IPS-15b (cell line): ENCODE measurements at regions not wholly inside any gene's neighbourhood (a gene's known extent, or its start where the extent isn't known, plus 50 kb on each side); places are given as distances from the start of the nearest gene placed in this dataset.

ENCODE experiments used
- H3K27me3 ChIP-seq: one replicate; pipeline ENCODE4 v1.6.1; 2013; ENCODE audit warnings: low read length; ENCODE audit not compliant: control insufficient read depth, insufficient read depth
- H3K36me3 ChIP-seq: one replicate; pipeline ENCODE4 v1.6.1; 2013; ENCODE audit warnings: low read length; ENCODE audit not compliant: control insufficient read depth, insufficient read depth
- H3K4me1 ChIP-seq: one replicate; pipeline ENCODE4 v1.6.1; 2013; ENCODE audit warnings: mild to moderate bottlenecking, low read length; ENCODE audit not compliant: control insufficient read depth, insufficient read depth
- H3K4me3 ChIP-seq: one replicate; pipeline ENCODE4 v1.5.1; 2013; ENCODE audit warnings: low read depth, low read length
- H3K9ac ChIP-seq: one replicate; pipeline ENCODE4 v1.6.1; 2013; ENCODE audit warnings: low read depth, mild to moderate bottlenecking, low read length
- H3K9me3 ChIP-seq: one replicate; pipeline ENCODE4 v1.6.1; 2013; ENCODE audit warnings: mild to moderate bottlenecking, low read length; ENCODE audit not compliant: control insufficient read depth, insufficient read depth

DNA sequence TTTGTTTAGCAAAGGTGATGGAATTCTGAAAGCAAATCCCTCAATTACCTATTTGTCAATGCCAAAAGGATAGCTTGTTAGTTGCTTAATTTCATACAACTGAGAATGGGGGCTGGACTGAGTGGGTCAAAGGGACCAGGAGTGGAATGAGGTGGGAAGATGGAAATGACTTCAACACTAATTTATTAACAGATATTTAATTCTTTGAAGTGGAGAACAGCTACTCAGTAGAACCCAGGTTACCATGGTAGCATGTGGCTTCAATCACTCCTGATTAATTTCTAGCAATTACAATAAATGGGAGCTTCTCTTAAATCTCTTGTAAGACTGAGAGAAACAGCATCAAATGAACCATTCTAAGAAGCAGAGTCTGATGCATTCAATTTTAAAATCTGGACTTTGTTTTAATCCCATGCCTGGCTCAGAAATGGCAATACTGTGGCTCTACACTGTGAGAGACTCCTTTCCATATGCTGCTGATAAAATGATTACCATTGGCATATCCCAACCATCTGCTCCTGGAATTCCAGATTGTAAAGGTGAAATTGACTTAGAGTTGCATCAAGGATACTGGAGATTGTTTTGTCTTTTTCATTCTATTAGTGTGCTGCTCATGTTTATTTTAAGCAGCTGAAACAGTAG is 607.8 kb downstream of the SNAPC1 start:
- Histone ChIP-seq H3K27me3 (no peaks in the 10 kb centered on the region), H3K9ac (no peak overlapping the region), H3K4me1 (no peaks in the 10 kb centered on the region), H3K9me3 (no peaks in the 10 kb centered on the region), H3K4me3 (no peak overlapping the region), H3K36me3 (no peaks in the 10 kb centered on the region)

DNA sequence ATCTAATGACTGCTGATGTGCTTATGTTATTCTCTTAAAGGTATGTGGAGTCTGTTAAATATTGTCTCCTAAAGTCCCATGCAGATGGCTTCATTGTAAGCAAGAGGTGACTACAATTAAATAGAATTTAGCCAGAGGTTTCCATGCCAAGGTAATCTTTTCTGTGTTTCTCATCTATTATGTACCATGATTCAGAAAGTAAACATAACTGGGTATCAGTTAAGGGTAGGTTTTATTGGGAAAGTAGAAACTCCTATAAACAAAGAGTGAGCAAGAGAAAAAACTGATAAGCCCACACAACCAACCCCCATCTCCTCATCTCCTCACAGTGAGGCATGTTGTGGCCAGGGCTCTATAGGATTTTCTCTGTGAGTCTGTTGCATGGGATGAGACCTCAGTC is 611.7 kb downstream of the SNAPC1 start:
- Histone ChIP-seq H3K4me1 (no peaks in the 10 kb centered on the region), H3K9me3 (no peaks in the 10 kb centered on the region), H3K36me3 (no peaks in the 10 kb centered on the region), H3K4me3 (no peak overlapping the region), H3K27me3 (no peaks in the 10 kb centered on the region), H3K9ac (no peak overlapping the region)

DNA sequence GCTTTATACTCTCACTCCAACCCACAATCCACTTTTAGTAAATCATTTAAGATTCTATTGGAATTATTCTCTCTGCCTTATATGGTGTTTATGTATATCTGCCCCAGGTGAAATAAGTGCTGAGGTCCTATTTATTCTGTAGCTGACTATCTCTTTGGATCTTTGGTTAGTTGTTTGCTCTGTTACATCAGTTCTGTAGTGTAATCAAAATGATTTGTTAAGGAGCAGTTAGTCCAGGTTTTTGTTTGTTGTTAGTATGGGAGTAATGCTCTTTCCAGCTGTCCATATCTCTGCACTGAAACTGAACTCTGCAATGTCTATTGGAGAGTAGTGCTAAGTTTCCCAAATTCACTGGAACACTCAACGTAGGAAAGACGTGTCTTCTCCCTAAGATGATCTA is 615.8 kb downstream of the SNAPC1 start:
- Histone ChIP-seq H3K27me3 (no peaks in the 10 kb centered on the region), H3K4me1 (no peaks in the 10 kb centered on the region), H3K4me3 (no peak overlapping the region), H3K36me3 (no peaks in the 10 kb centered on the region), H3K9me3 (no peaks in the 10 kb centered on the region), H3K9ac (no peak overlapping the region)

DNA sequence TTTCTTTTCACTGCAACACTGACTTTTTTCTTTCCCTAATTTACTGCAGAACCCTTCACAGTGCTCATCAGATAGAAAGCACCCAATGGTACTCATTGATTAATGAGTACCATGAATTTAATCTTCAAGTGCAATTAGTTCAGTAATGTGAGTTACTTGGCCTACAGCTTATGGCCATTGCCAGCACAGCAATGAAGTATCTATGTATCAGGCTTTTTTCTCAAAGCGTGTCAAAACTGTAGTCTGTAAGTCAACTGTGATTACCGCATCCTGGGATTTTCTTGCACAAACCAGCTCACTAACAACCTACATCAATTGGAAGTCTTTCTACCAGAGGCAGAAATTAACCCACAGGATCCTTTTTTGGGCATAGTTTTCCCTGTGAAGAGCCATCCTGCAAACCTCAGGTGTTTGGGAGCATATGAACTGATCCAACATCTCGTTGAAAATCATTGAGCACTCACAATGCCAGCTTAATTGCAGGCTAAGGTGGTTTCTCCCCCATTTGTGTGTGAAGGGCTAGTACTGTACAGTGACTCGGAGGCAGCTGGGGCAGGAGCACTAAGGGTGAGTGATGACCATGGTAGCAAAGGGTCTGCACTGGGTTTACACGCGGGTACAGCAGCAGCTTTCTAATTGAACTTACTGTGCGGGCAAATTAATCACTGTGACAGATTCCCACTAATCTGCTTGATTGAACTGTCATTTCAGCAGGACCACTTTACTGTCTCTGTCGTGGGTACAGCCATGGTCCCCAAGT is 619.3 kb downstream of the SNAPC1 start:
- Histone ChIP-seq H3K36me3 (no peaks in the 10 kb centered on the region), H3K27me3 (no peaks in the 10 kb centered on the region), H3K9me3 (no peaks in the 10 kb centered on the region), H3K4me3 (no peak overlapping the region), H3K9ac (no peak overlapping the region), H3K4me1 (no peaks in the 10 kb centered on the region)

DNA sequence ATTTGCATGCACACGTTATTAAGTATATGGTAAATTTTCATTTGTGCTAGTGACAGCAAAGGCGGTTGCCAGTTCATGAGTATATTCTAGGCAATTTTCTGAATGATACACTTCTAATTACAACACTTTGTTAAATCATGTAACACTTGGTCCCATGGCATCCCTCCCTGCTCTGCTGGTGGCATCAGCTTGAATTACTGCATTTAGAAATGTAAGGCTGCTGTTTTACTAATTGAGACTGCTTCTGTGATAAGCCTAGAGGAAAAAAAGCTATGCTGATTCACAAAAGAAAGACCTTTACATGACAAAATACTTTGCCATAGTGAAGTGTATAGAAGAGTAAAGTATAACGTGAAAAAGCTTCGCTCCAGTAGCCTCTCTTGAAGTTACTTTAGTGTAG is 636.1 kb downstream of the KCNH5 start:
- no peaks in the 10 kb centered on the region for H3K27me3 ChIP-seq

DNA sequence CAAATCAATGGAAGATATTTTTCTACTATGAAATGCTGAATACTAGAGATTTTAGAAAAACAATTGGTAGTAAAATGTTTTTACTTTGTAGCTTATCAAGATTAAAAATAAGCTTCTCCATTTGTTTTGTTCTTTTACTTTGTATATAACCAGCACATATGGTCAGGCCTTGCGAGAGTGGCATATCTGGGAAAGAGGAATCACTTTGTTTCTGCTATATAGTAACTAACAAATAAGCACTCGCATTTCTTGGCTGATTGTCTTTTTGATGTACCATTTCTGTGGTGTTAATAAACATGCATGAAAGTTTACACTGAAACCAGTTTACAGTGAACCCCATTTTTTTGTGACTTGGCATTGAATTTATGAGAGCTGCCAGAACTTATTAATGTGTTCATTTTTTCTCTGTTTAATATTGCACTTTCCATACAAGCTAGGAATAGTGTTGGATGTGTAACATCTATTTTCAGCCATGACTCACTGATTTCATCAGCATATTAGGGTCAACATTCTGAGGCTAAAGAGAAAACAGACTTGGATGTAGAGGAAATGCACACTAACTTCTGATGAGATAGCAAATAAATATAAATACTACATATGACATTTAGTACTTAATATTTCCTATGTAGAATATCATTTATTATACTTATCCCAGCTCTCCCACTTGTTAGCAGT is 635.5 kb downstream of the KCNH5 start:
- Histone ChIP-seq H3K4me1 (peaks cover 4% of the 10 kb centered on the region), H3K9me3 (no peaks in the 10 kb centered on the region), H3K4me3 (no peak overlapping the region), H3K27me3 (no peaks in the 10 kb centered on the region), H3K36me3 (no peaks in the 10 kb centered on the region), H3K9ac (no peak overlapping the region)

More for the DNA sequence above, 636.1 kb downstream of the KCNH5 start:
- no peak overlapping the region for H3K4me3 ChIP-seq
- H3K9me3 ChIP-seq = no peaks in the 10 kb centered on the region
- H3K4me1 ChIP-seq = peaks cover 4% of the 10 kb centered on the region
- H3K9ac ChIP-seq = no peak overlapping the region
- H3K36me3 ChIP-seq = no peaks in the 10 kb centered on the region

DNA sequence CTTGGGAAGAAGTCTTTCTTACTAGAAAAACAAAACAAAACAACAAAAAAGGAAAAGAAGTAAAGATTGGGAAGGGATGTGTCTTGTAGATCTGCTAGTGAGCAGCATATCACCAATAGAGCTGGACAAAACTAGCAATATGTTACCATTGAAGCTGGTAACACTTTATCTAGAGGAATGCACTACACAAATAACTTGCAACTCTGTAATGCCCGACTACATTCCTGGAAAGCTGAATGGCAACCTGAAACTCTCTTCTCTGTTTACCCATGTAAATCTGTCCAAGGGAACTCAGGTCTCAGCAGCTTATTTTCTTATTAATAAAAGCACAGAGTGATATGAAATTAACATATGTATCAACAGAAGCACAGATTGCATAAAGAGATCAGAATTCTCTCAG is 624.4 kb downstream of the KCNH5 start:
- Histone ChIP-seq H3K9ac (no peak overlapping the region), H3K9me3 (no peaks in the 10 kb centered on the region), H3K4me3 (no peak overlapping the region), H3K4me1 (no peaks in the 10 kb centered on the region), H3K36me3 (no peaks in the 10 kb centered on the region), H3K27me3 (no peaks in the 10 kb centered on the region)

DNA sequence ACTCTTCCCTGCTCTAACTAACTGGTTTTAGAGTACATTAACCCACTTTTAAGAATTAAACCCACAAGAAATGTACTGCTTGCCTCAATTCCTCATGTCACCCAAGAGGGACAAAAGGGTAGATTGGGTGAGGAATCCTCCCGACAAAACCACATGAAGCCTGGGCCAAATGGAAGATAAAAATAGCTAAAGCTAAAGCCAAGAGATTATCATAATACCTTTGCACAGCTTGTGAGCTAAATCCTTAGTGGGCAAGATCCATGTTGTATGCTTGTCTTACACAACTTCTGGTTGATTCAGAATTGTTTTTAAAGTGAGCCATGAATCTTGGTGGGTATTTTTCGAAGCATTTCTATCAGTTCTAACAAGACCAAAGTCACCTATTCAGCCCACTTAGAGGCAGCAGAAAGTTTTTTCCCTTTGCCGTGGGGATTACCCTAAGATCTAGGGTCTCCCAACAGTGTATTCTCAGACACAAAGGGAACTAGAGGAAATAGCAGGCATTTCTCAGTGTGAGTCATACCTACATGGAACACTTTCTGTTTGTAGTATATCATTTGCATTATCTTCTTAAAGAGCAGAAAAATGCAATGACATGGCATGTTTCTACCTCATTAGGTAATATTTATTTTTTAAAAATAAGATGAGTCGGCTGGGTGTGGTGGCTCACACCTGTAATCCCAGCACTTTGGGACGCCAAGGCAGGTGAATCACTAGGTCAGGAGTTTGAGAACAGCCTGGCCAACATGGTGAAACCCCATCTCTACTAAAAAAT is 616.6 kb downstream of the KCNH5 start:
- H3K27me3 ChIP-seq = no peaks in the 10 kb centered on the region

DNA sequence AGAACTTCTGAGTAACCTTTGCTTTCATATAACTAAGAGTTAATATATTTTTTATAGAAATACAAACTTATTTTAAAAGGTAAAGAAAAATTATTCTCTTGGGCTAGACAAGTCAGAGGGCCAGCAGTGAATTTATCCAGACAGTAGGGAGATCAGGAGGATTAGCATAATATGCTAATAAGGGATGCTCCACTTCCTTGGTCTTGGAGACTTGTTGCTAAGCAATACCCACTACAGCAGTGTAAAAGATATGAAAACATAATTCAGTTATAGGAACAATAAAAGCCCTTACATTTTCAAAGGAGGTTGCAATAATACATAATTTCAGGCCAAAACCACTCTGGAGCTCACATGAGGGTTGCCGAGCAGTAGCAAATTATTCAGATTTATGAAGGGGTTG is 615.6 kb downstream of the KCNH5 start:
- Histone ChIP-seq H3K4me3 (no peak overlapping the region), H3K36me3 (no peaks in the 10 kb centered on the region), H3K27me3 (no peaks in the 10 kb centered on the region), H3K9me3 (peaks cover 8% of the 10 kb centered on the region), H3K4me1 (no peaks in the 10 kb centered on the region), H3K9ac (no peak overlapping the region)

More for the DNA sequence above, 616.6 kb downstream of the KCNH5 start:
- no peak overlapping the region for H3K9ac ChIP-seq
- no peaks in the 10 kb centered on the region for H3K36me3 ChIP-seq
- H3K9me3 ChIP-seq = peaks cover 6% of the 10 kb centered on the region
- no peaks in the 10 kb centered on the region for H3K4me1 ChIP-seq
- H3K4me3 ChIP-seq = no peak overlapping the region

DNA sequence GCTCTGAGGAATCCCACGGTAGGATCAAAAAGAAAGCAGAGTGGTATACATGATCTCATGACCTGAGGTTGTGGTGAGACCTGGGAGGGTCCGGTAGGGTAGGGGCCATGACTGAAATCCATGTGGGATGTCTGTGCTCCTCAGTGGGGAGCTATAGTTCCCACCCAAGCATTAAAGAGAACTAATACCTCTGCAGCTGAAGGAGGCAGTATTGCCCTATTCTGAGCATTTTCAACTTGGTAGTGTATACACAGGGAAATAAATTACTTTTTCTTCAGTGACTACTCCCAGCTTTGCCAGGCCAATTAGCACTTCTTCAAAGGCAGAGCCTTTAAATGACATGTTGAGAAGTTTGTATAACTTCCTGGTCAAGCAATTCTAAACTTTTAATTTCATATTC is 613.8 kb downstream of the KCNH5 start:
- peaks cover 8% of the 10 kb centered on the region for H3K9me3 ChIP-seq
- H3K36me3 ChIP-seq = no peaks in the 10 kb centered on the region
- H3K4me3 ChIP-seq = no peak overlapping the region
- H3K27me3 ChIP-seq = no peaks in the 10 kb centered on the region
- no peaks in the 10 kb centered on the region for H3K4me1 ChIP-seq
- H3K9ac ChIP-seq = no peak overlapping the region

DNA sequence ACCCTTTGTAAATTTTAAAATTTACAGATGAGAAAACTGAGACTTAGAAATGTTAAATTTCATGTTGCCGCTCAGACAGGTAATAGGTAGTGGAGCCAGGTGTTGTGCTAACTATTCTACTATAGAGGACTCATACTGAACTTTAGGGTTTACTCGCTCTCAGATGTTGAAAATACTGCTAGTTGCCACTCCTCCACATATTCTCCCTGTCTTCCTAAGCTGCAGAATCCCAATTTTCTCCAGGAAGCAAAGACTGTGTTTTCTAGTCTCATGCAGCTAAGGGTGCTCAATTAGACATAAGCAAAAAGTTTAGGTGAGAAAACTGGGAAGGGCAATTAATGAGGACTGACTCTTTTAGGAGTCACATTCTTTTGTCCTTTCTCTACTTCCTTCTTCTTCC is 612.3 kb downstream of the KCNH5 start:
- no peaks in the 10 kb centered on the region for H3K4me1 ChIP-seq
- H3K9me3 ChIP-seq = peaks cover 8% of the 10 kb centered on the region
- H3K9ac ChIP-seq = no peak overlapping the region
- no peak overlapping the region for H3K4me3 ChIP-seq
- no peaks in the 10 kb centered on the region for H3K36me3 ChIP-seq
- no peaks in the 10 kb centered on the region for H3K27me3 ChIP-seq
